NT2/D1 (cell line): ENCODE measurements at regions not wholly inside any gene's neighbourhood (a gene's known extent, or its start where the extent isn't known, plus 50 kb on each side); places are given as distances from the start of the nearest gene placed in this dataset.

ENCODE experiments used
- SUZ12 ChIP-seq: IDR thresholded peaks from 2 replicates; pipeline ENCODE4 v1.6.1; 2011; ENCODE audit not compliant: insufficient read length, insufficient read depth; ENCODE audit errors: extremely low read depth
- YY1 ChIP-seq: IDR thresholded peaks from 2 replicates; pipeline ENCODE4 v1.6.1; 2011; ENCODE audit not compliant: insufficient read length, insufficient read depth
- ZNF274 ChIP-seq: IDR thresholded peaks from 2 replicates; pipeline ENCODE4 v1.6.1; 2011; ENCODE audit warnings: mild to moderate bottlenecking, low read depth, low read length

DNA sequence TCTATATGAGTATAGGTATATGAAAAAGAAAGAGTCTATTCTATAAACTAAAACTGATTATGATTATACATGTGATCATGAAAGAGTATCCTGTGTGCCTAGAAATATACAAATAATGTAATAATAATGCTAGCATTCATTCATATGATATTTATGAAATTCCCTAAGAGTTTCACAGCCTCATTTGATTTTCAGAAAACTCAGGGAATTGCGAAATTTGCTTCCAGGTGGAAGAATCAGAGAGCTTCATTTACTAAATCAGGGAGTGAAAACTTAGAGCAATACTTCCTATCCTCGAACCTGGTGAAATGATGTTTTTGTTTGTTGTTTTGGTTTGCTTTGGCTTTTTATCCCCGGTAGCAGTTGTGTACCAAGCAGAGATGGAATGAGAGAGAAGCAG is 1105.7 kb upstream of the SLIT2 start:
- TF ChIP-seq YY1: no peak
- no peak for TF ChIP-seq SUZ12
- TF ChIP-seq ZNF274: no peak
